Loucy (cell line): ENCODE measurements at regions not wholly inside any gene's neighbourhood (a gene's known extent, or its start where the extent isn't known, plus 50 kb on each side); places are given as distances from the start of the nearest gene placed in this dataset.

Experiments used
- CTCF ChIP-seq: fragments of 200-600 bp; sonication (generic); conservative IDR thresholded peaks from 2 replicates; pipeline ENCODE4 v1.5.1; 2014; ENCODE audit warnings: mild to moderate bottlenecking, antibody characterized with exemption, low read length
- EZH2phosphoT487 ChIP-seq: fragments of 200-600 bp; IDR thresholded peaks from 2 replicates; pipeline ENCODE4 v1.6.1; 2018; ENCODE audit warnings: antibody characterized with exemption, mild to moderate bottlenecking, moderate library complexity, borderline replicate concordance

- TF ChIP-seq EZH2phosphoT487 (no peak), CTCF (no peak)
Measured at GRCh38 chr1:83015163-83015562, 983.8 kb downstream of the TTLL7 start.
